ENCODE measurements at regions not wholly inside any gene's neighbourhood (a gene's known extent, or its start where the extent isn't known, plus 50 kb on each side); places are given as distances from the start of the nearest gene placed in this dataset.

DNA sequence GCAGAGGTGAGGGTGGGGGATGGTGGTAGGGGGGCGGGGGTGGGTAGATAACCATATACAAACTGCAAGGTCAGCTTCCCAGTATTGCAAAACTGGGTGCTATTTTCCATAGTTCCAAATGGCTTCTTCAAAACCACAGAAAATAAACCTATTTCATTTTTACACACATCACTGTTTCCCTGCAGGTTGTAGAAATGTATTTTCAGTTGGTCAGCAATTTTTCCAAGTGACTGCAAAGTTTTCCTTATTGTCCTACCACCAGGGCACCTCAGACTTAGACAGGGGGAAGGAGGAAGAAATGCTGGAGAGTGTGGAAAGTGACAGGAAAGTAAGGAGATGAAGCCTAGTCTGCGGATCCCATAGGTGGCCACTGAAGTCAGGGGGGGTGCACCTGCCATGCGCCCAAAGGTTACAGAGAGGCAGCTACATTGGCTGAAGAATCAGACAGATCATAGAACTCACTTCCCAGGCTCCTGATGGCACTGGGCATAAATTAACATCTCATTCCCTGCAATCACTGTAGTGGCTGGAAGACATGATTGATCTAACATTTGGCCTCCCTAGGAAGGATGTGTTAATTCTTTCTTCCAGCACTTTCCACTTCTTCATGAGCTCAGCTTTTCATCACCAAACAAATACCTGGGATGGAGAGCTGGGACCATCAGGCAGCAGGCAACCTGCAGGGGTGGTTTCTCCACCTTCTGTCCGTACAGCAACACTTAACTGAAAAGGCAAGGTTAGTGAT, 402.0 kb downstream of the HNRNPD start:
- H3K4me1 ChIP-seq (ENCODE audit: insufficient read depth, low read length, severe bottlenecking) = no peaks in the 10 kb centered on the region
- no peak overlapping the region for H3K4me3 ChIP-seq (ENCODE audit: low read depth, low read length, poor library complexity, severe bottlenecking)
- no peak overlapping the region for H2AFZ ChIP-seq (ENCODE audit: low read length)
- H3K9me3 ChIP-seq (ENCODE audit: low read length) = no peaks in the 10 kb centered on the region
- H4K20me1 ChIP-seq (ENCODE audit: insufficient read depth, low read length) = no peaks in the 10 kb centered on the region
- H3F3A ChIP-seq (ENCODE audit: insufficient read depth, low read length) = no peaks in the 10 kb centered on the region
- no peaks in the 10 kb centered on the region for H3K9me2 ChIP-seq (ENCODE audit: low read depth, low read length)
- TF ChIP-seq, protein P1, sequence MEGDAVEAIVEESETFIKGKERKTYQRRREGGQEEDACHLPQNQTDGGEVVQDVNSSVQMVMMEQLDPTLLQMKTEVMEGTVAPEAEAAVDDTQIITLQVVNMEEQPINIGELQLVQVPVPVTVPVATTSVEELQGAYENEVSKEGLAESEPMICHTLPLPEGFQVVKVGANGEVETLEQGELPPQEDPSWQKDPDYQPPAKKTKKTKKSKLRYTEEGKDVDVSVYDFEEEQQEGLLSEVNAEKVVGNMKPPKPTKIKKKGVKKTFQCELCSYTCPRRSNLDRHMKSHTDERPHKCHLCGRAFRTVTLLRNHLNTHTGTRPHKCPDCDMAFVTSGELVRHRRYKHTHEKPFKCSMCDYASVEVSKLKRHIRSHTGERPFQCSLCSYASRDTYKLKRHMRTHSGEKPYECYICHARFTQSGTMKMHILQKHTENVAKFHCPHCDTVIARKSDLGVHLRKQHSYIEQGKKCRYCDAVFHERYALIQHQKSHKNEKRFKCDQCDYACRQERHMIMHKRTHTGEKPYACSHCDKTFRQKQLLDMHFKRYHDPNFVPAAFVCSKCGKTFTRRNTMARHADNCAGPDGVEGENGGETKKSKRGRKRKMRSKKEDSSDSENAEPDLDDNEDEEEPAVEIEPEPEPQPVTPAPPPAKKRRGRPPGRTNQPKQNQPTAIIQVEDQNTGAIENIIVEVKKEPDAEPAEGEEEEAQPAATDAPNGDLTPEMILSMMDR (IDR thresholded peaks at IDR 0.05; ENCODE audit: low read length) = no peak
- TF ChIP-seq EZH2 (IDR thresholded peaks at IDR 0.05; ENCODE audit: borderline replicate concordance, low read length) = no peak
- no peaks in the 10 kb centered on the region for H3K79me2 ChIP-seq (ENCODE audit: insufficient read depth, low read length)
- no peak overlapping the region for H3K9ac ChIP-seq (ENCODE audit: low read length)
- no peaks in the 10 kb centered on the region for H3K27me3 ChIP-seq (ENCODE audit: insufficient read depth, low read length)
- no peak overlapping the region for H3K4me2 ChIP-seq (ENCODE audit: low read length)
- H3K36me3 ChIP-seq (ENCODE audit: insufficient read depth, low read length) = no peaks in the 10 kb centered on the region
- no peak overlapping the region for H3K27ac ChIP-seq (ENCODE audit: low read depth, low read length, poor library complexity, severe bottlenecking)

DNA sequence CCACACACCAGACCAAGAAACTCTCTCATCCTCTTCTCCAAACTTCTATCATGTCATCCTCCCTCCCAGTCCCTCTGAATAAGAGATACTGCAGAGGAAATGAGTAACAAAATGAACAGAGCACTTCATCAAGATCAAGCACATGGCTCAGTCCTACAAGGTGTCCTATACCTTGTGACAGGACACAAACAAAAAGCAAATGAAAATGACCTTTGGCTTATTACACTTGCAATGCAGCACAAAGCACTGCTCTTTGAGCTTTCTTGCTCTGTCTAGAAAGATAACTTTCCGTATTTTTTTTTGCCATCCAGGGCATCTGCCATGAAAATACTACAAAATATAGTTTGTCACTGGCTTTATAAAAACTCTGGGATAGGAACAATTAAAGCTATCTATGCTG, 402.7 kb downstream of the HNRNPD start:
- no peak overlapping the region for H3K9ac ChIP-seq (ENCODE audit: low read length)
- no peaks in the 10 kb centered on the region for H3F3A ChIP-seq (ENCODE audit: insufficient read depth, low read length)
- no peaks in the 10 kb centered on the region for H3K79me2 ChIP-seq (ENCODE audit: insufficient read depth, low read length)
- H3K4me1 ChIP-seq (ENCODE audit: insufficient read depth, low read length, severe bottlenecking) = no peaks in the 10 kb centered on the region
- no peaks in the 10 kb centered on the region for H3K9me3 ChIP-seq (ENCODE audit: low read length)
- H4K20me1 ChIP-seq (ENCODE audit: insufficient read depth, low read length) = no peaks in the 10 kb centered on the region
- no peak overlapping the region for H3K27ac ChIP-seq (ENCODE audit: low read depth, low read length, poor library complexity, severe bottlenecking)
- no peaks in the 10 kb centered on the region for H3K9me2 ChIP-seq (ENCODE audit: low read depth, low read length)
- no peak for TF ChIP-seq EZH2 (IDR thresholded peaks at IDR 0.05; ENCODE audit: borderline replicate concordance, low read length)
- TF ChIP-seq, protein P1 (IDR thresholded peaks at IDR 0.05; ENCODE audit: low read length) = no peak
- H3K36me3 ChIP-seq (ENCODE audit: insufficient read depth, low read length) = no peaks in the 10 kb centered on the region
- H2AFZ ChIP-seq (ENCODE audit: low read length) = no peak overlapping the region
- H3K27me3 ChIP-seq (ENCODE audit: insufficient read depth, low read length) = no peaks in the 10 kb centered on the region
- H3K4me3 ChIP-seq (ENCODE audit: low read depth, low read length, poor library complexity, severe bottlenecking) = no peak overlapping the region
- H3K4me2 ChIP-seq (ENCODE audit: low read length) = no peak overlapping the region

DNA sequence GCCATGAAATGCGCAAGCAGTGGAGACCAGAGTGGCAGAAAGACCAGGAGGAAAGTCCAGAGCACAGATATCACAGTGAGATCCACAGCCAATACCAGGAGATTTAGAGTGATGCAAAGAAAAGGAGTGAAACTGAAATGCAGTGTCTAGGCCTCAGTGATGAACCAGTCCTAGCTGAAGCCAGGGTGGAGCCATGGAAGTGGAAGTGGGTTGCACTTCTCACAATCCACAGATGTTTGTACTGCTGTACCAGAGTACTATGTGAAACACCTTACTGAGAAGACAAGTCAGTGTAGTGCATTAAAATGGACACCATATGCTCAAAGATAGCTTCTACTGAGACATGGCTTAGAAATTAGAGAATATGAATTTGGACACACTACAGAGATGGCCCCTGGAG, 403.3 kb downstream of the HNRNPD start:
- Histone ChIP-seq H3K27me3 (ENCODE audit: insufficient read depth, low read length) (no peaks in the 10 kb centered on the region), H3F3A (ENCODE audit: insufficient read depth, low read length) (no peaks in the 10 kb centered on the region), H3K4me1 (ENCODE audit: insufficient read depth, low read length, severe bottlenecking) (no peaks in the 10 kb centered on the region), H3K9ac (ENCODE audit: low read length) (no peak overlapping the region), H3K27ac (ENCODE audit: low read depth, low read length, poor library complexity, severe bottlenecking) (no peak overlapping the region), H3K36me3 (ENCODE audit: insufficient read depth, low read length) (no peaks in the 10 kb centered on the region), H3K4me2 (ENCODE audit: low read length) (no peak overlapping the region), H3K9me2 (ENCODE audit: low read depth, low read length) (no peaks in the 10 kb centered on the region), H2AFZ (ENCODE audit: low read length) (no peak overlapping the region), H3K4me3 (ENCODE audit: low read depth, low read length, poor library complexity, severe bottlenecking) (no peak overlapping the region), H3K79me2 (ENCODE audit: insufficient read depth, low read length) (no peaks in the 10 kb centered on the region), H4K20me1 (ENCODE audit: insufficient read depth, low read length) (no peaks in the 10 kb centered on the region), H3K9me3 (ENCODE audit: low read length) (no peaks in the 10 kb centered on the region)
- TF ChIP-seq EZH2 (IDR thresholded peaks at IDR 0.05; ENCODE audit: borderline replicate concordance, low read length) = no peak
- TF ChIP-seq, protein P1 (IDR thresholded peaks at IDR 0.05; ENCODE audit: low read length) = no peak

Measured in OCI-LY1 (cell line).